RCC 7860 (cell line): ENCODE measurements at regions not wholly inside any gene's neighbourhood (a gene's known extent, or its start where the extent isn't known, plus 50 kb on each side); places are given as distances from the start of the nearest gene placed in this dataset.
A peak's percentile ranks its signal among the peaks of the same experiment; 100 is the strongest.

Experiments
- DNase-seq: peaks from one replicate; pipeline ENCODE4 v3.0.0-alpha.2; 2015; ENCODE audit warnings: low spot score
- FAIRE-seq: peaks from 2 replicates; lab custom pipeline; 2012; peaks lifted over from hg19 to GRCh38; lab: Jason Lieb, UNC

DNA sequence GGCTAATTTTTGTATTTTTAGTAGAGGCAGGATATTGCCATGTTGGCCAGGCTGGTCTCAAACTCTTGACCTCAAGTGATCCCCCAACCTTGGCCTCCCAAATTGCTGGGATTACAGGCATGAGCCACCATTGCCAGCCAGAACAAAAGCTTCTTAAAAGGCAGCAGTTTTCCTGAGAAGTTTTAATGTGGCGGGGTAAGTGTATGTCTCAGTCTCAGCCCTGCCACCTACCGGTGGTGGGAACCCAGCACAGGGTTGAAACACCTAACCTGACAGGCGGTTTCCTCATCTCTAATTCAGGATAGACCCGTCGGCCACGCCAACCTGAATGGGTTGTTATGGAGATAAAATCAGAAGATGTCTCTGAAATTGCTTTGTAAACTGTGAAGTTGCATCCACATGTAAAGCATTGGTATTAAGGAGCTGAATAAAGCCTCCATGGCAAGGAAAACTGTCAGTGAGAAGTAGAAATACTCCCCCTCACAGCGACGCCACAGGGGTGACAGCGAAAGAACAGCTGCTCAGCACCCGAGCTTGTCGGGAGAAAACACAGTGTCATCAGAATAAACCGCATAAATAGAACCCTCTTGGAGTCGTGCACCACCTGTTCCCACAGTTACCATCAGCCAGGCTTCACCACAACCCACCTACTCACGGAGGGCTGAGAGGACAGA is 165.9 kb upstream of the NCAM1 start:
- FAIRE-seq (no peak), DNase-seq (no peak)

DNA sequence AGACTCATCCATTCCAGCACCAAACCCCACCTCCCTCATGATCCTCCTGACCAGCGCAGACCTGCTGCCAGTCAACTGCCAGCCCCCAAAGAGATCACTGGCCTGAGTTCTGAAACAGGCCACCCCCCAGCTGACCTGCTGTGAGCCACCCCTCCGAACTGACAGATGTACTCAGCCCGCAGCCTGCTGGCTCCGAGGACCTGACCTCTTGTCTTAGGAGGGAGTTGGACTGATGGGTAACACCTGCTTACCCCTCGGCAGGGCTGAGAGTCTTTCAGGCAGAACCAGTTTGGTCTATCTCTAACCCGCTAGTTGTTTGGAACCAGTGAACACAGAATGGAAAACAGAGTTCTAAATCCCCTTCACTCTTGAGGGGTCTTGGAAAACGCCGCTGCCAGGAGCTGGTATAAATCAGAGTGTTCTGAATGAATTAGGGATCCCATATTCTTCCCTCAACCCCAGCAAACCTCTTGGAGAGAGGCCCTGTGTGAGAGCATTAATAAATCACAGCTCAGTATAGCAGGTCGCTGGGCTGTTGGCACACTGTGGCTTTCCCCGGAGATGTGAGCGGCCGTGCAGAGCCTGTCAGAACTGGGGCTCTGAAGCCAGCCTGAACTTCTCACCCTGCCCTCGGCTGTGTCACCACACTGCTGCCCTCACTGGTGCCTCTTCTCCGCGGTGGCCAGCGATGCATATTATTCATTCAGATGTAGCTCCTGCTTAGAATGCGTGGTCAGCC is 165.1 kb upstream of the NCAM1 start:
- FAIRE-seq: no peak
- peak; percentile 25 for DNase-seq

DNA sequence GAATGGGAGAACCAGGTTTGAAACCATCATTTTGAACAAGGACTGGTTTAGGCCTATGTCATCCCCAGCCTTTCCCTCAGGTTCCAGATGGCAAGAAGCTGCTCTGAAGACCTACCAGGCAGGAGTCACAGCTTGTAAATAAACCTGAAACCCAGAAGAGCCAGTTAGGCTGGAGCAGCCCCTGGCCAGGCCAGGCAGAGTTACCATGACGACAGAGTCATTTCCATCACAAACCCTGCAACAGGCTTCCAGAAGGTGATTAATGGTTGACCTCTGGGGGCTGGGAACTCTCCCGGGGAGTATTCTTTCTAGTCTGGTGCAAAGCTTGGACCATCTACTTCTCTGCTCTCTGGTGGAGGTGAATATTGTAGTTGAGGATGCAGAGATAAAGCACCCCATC is 164.1 kb upstream of the NCAM1 start:
- no peak for DNase-seq
- FAIRE-seq: no peak

DNA sequence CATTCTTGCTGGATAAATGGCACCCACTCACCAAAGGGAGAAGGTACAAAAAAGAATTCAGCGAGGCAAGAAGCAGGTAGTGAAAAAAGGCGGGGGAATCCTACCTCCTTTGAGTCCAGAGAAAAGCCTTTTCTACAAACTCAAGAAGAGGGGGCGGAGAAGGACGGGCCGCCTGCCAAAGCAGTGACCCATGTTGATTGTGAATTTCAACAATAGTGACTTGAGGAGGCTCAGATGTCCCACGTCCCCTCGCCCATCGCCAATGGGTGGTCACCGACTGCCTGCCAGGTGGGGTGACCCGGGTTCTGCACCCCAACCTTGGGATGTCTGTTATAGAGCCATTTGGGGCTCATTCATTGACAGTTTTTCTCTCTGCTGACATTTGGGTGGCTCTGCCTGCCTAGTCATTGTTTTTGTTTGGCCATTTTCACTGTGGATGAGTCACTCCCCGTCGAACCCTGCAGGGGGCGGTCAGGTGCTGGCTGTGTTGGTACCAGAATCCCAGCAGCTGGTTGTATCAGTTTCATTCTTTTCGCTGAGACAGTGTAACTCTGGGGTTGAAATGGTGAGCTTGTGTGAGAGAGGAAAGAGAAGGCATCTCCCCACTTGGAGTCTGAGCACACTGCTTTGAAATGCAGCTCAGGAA is 163.4 kb upstream of the NCAM1 start:
- FAIRE-seq: no peak

DNA sequence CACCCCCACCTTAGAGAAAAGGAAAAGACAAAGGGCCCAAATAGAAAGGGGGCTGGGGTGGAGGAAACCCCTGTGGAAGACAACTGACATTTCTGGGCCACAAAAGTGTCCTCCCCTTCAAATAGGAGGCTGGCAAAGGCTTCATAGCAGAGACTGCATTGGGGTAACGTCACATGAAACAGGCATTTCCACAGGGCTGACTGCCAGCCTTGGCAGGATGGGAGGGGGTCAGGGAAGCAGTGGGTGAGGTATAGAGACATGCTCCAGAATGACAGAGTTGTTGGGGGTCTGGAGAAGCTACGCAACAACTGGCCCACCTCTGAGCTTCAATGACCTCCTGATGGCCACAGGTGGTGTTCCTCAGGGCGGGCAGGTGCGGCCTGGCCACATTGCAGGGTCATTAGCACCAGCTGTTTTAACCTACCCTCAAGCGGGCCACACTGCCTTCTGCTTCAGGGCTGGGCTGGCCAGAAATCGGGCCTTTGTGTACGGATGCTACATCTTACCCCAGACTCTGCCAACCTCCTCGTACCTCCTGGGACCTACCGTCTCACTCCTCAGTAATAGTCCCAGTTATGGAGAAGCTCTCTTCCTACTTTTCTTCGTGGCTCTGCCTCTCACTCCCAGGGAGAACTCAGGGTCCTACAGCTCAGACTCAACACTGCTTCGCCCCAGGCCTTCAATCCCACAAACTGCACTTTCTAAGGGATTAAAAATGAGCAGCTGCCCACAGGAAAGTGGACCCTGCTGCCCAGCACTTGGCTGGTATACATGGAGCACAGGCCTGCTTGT is 160.0 kb upstream of the NCAM1 start:
- DNase-seq (no peak), FAIRE-seq (no peak)

More for the DNA sequence above, 163.4 kb upstream of the NCAM1 start:
- DNase-seq: peak; percentile 4

DNA sequence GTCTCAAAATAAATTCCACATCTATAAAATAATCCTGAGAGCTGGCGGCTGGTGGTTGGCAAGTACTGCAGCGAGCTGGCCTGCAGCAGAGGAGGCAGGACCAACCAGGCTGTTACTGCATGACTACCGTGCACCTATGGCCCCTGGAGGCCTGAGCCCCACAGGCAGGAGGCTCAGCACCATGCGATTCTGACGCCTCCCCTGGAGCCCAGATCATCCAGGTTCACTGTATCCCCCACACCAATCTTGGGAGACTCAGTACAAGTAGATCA is 159.5 kb upstream of the NCAM1 start:
- DNase-seq (no peak), FAIRE-seq (no peak)

DNA sequence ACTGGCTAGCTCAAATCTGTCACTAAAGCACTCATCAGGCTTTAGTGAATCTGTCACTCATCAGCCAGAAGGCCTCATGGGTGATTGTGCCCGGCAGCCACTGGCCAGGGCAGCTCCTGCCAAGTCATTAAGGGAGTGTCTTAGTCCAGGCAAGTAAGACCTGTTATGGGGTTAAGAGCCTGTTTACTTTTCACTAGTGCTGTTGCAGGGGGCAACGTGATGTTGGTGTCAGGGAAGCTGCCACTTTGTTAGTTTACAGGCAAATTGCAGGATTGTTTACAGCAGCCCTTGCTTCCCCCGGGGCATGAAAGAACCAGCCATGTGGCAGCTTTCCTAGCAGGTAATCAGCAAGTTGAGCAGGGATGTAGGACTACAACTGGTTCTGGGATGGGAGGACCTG is 155.6 kb upstream of the NCAM1 start:
- no peak for FAIRE-seq

DNA sequence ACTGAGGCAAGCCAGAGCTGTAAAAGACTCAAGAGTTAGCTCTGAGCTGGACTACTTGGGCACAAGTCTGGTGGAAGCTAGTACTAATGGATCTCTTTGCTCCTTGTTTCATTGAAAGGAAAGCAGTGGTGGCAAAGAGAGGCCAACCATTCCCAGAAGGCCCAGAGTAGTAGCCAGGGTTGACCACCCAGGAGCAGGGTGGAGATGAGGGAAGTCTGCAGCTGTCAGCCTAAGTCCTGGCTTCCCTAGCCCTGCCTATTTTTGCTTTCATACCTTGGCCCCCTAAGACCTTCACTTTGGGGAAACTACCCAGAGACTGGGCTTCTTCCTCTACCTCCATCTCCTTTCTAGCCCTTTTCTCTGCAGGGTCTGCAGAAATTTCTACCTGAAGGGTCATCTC is 155.0 kb upstream of the NCAM1 start:
- FAIRE-seq (no peak), DNase-seq (no peak)

More for the DNA sequence above, 155.6 kb upstream of the NCAM1 start:
- DNase-seq: no peak

DNA sequence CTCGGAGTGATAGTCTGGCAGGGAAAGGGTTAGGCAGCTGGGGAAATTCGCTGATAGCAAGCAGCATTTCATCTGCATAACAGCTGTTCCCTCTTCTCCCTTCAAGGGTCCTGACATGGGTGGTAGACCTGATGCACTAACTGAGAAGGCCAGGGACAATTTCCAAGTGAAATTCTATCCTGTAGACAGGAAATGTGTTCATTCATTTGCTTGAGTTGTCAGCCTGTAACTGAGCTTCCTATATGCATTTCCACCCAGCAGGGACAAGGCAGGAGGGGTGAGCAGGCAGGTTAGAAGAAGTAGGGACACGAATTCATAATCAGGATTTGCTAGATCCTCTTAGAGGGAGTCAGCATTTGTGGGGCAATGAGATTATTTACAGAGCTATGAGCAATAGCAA is 154.3 kb upstream of the NCAM1 start:
- FAIRE-seq (no peak), DNase-seq (no peak)

DNA sequence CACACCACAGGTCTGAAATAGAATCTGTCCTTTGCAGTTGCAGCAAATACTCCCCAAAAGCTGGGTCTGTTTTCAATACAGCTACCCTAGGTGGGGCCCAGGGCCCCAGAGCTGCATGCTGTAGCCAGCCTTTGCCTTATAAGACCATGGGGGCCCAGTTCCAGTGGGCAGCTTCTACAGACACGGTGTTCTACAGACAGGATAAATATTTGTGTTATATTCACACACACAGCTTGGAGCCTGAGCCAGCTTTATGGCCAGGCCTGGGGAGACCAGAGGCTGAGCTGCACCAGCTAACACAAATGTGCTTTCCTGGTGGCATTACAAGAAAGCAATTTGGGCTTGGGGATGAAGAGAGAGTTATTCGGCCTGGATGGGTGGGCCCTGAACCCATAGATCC is 151.8 kb upstream of the NCAM1 start:
- FAIRE-seq (no peak), DNase-seq (no peak)

DNA sequence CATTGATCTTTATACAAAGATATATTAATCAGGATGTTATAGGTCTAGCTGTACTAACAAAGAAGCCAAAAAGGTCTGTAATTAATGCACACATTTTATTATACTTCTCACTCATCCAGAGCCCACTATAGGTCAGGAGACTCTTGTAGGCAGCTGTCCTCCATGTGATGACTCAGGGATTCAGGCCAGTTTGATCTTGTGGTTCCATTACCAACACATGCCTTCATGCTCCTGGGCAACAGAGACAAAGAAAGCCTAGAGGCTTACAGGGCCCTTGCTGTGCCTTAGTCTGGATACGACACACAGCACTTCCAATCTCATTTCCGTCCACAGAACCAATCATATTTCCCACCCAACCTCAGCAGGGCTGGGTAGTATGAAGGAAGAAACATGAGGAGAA is 150.3 kb upstream of the NCAM1 start:
- FAIRE-seq (no peak), DNase-seq (no peak)

DNA sequence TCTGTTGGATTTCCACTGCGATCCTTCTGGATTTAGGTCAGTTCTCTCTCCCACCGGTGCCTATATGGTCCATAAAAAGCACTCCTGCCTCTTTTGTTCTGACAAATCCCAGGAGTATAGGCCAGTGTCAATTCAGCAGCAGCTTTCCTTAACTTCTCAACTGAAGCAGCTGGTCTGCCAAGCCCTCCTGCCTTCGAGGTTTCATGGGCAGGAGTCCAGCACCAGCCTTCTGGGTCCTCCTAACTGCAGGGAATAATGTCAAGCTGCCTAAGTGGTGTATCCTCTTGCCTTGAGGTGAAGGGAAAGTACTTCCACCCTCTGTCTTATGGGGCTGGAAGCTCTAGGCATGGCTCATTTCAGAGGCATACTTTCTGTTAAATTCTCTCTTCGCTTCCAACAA is 149.4 kb upstream of the NCAM1 start:
- DNase-seq (no peak), FAIRE-seq (no peak)

DNA sequence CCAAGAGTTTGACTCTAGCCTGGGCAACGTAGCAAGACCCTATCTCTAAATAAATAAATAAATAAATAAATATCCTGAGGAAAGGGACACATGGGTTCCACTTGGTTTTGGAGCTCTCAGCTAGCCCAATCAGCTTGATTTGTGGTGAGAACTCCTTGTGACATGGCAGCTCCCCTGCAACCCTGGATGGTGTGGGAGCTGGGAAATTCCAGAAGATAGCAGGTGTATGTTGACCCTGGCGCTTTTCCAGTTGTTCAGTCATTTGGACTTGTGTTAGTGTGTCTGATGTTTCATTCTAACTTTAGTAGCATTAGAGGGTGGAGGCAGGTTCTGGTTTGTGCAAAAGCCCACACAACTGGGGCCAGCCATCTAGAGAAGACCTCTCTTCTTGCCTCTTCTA is 148.5 kb upstream of the NCAM1 start:
- FAIRE-seq (no peak), DNase-seq (no peak)

DNA sequence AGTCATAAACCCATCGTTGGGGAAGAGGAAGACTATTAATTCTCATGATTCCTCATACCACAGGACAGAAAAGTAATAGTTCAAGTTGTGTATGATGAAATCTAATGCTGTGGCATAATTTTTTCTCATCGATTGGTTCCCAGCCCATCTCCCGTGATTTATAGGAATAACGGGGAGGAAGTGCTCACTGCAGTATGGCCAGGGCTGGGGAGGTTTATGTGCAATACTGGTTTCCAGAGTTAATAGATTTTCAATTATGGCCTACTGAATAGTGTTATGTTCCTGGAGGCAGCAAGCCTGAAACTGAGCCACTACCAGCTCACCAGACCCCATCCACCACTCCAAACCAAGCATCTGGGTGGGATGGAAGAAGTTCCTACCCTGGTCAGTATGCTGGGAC is 147.1 kb upstream of the NCAM1 start:
- DNase-seq (no peak), FAIRE-seq (no peak)

DNA sequence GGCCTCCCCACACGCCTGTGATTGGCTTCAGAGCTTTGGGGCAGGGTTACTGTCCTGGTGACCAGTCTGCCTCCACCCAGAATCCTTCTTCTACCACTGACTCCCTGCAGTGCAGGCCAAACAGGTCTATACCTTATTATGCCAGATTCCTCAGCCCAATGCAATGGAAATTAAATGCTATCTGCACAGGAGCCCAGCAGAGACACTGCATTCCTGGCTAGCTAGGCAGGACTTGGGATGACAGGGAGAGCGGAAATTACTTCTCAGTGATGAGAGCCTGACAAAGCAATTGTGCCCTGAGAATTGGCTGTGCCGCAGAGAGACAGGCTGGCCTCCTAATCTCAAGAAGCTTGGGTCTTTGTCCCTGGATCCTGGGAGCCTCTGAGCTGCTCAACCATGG is 143.8 kb upstream of the NCAM1 start:
- DNase-seq (no peak), FAIRE-seq (no peak)

DNA sequence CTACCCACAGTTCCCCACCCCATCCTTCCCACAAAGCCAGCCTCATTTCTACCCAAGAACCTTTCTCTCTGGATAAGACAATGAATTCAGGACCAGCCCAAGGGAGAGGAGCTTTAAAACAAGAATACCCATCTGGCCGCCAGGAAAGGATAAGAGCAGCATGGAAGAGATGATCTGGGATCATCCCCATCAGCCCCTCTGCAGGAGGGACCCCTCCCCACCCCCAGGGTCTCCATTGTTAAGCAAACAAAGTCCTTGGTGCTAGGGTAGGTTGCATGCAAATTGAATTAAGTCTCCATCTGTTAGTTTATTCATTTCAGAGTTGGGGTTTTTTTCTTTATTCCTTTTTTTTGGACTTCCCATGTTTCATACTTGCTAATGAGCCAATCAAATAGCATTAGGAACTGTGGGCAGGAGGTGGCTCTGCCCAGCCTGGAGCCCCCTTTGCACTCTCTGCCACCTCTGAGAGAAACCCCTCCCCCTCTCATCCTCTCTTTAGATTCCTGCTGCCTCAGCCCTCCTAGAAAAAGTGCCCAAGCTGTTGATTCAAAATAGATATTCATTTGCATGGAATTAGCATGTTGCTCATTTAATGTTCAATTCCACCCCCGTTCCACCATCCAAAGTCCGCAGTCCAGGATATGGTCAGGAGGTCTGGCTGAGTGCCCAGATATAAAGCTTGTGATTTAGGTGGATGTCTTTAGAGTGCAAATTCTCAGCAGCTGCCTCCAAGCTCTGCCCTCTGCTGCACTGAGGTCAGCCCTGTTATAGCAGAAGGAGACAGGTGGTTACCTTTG is 138.5 kb upstream of the NCAM1 start:
- DNase-seq (no peak), FAIRE-seq (no peak)

DNA sequence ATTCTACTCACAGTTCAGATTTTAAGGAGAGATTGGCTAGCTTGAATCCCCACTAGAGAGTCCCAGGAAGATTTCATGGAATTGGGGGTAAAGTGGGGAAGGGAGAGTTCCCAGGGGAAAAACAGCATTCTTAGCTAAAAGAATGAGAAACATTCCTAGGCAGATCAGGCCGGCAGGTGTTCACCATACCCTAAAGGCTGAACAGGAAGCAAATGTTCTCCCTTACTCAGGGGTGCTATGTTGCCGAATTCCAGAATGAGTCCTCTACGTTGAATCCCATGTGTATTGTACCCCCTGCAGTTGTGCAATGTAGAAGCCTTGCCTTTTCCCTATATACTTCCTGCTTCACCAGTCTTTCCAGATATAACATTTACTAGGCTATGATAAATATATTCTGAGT is 135.2 kb upstream of the NCAM1 start:
- DNase-seq (no peak), FAIRE-seq (no peak)

DNA sequence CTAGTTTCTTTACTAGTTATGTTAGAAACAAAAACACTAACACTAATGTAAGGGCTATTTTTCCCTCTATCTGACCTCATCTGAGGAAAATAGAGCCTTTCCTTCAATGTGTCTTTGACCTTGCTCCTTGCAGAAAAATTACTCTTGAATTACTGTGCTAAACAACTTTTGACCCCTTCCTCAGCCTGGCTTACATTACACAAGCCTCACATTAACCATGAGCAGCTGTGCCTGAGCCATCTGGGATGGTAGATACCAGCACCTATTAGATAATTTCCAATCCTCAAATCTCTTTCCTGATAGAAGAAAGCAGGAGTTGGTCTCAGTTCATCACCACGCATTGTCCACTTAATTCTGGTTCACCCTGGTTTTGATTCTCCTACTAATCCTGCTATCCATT is 134.4 kb upstream of the NCAM1 start:
- no peak for FAIRE-seq
- DNase-seq: no peak

DNA sequence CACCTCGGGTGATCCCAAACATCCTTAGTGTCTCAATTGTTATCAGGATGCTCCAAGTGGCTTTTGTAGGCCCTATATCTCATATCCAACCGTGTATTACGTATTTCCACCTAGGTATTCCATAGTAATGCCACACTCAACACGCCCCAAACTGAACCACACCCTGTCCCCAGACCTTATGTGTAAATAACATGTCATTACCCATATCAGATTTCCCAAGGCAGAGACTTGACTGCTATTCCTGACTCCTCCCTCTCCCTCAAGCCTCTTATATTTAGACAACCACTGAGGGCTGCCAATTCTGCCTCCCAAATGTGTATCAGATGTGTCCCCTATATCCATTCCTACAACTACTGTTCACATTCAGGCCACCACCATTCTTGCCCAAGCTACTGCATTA is 132.8 kb upstream of the NCAM1 start:
- FAIRE-seq (no peak), DNase-seq (no peak)

DNA sequence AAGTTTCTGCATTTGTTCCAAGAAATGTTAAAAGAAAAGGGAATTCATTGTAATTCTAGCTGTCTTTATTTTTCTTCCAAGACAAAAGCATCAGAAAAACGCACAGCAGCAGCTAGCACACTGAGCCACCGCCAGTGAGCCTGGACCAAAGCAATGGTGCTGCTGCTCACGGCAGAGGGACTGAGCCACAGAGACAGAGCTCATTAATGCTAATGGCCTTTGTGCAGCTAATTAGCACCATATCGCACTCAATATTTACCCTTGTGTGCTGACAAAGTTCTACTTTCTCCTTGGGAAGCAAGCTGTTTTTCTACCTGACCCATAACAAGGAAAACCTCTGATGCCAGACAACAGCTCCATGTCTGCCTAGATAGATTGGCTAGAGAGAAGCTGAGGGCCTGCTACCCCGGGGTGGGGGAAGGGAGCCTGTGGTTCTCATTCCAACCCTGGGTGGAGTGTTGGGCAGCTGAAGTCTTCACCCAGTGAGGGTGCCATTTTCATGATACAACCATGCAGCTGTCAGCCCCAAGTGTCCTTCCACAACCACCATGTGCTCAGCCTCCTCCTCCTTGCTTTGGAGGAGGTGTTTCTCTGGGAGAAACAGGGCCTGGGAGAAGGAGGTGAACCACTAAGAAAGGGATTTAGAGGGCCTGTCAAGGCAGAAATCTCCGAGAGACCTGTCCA is 131.1 kb upstream of the NCAM1 start:
- FAIRE-seq (no peak), DNase-seq (no peak)
